KOPT-K1 (cell line): ENCODE measurements at regions not wholly inside any gene's neighbourhood (a gene's known extent, or its start where the extent isn't known, plus 50 kb on each side); places are given as distances from the start of the nearest gene placed in this dataset.

ENCODE experiments used
- H3K27ac ChIP-seq: fragments of 200-600 bp; sonication (generic); 2 replicates; pipeline ENCODE4 v1.5.1; 2016; ENCODE audit warnings: antibody characterized with exemption, mild to moderate bottlenecking, low read depth, low read length; ENCODE audit not compliant: poor library complexity, severe bottlenecking
- H3K36me3 ChIP-seq: fragments of 200-600 bp; sonication (generic); 2 replicates; pipeline ENCODE4 v1.5.1; 2017; ENCODE audit warnings: antibody characterized with exemption, mild to moderate bottlenecking, low read length, moderate library complexity; ENCODE audit not compliant: insufficient read depth
- H3K9me3 ChIP-seq: fragments of 200-600 bp; sonication (generic); 2 replicates; pipeline ENCODE4 v1.5.1; 2017; ENCODE audit warnings: antibody characterized with exemption, low read length, mild to moderate bottlenecking; ENCODE audit not compliant: insufficient read depth, poor library complexity, severe bottlenecking

DNA sequence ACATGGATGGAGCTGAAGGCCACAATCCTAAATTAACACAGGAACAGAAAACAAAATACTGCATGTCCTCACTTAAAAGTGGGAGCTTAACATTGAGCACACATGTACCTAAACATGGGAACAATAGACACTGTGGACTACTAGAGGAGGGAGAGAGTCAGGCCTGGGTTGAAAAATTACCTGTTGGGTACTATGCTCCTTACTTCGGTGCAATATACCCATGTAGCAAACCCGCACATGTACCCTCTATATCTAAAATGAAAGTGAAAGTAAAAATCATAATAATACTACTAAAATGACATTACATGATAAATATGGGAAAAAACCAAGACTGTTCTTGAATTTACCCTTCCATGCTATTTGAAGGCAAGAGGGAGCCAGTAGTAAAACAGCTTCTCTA, 1273.8 kb upstream of the ADGRB3 start:
- H3K9me3 ChIP-seq, result no peaks in the 10 kb centered on the region
- H3K27ac ChIP-seq, result no peak overlapping the region
- no peaks in the 10 kb centered on the region for H3K36me3 ChIP-seq

DNA sequence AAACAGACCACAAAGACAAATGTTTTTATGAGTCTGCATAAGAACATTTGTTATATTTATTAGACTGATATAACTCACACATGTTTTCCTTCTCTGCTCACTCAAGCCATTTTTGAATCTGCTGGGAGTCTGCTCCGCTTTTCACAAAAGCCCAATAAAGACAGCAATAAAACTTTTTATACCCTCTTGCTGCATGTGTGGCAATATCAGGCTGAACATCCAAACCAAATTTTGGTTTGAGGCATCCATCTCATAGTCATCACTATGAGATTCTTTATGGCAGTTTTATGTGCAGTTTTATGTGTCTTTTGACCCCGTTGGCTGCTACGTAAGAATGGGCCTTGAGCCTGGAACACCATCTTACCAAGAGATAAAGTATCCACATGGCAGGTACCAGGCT, 1276.8 kb upstream of the ADGRB3 start:
- H3K27ac ChIP-seq, result no peak overlapping the region
- no peaks in the 10 kb centered on the region for H3K9me3 ChIP-seq
- no peaks in the 10 kb centered on the region for H3K36me3 ChIP-seq

DNA sequence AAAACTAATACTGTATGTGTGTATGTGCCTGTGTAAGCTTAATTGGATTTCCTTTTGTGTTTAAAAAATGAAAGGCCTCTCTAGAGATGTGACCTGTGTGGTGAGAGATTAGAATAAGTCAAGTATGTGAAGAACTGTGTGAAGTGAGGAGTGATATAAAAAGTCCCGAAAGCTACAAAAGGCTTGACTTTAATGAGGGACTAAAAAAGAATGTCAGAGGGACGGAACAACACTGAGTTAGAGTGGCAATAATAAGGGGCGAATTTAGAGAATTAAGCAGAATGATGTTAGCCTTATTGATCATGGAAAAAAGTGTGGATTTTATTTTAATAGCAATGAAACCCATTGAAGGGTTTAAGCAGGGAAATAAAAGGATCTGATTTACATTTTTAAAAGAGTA, 1281.2 kb upstream of the ADGRB3 start:
- H3K27ac ChIP-seq, result no peak overlapping the region
- H3K9me3 ChIP-seq, result no peaks in the 10 kb centered on the region
- no peaks in the 10 kb centered on the region for H3K36me3 ChIP-seq

DNA sequence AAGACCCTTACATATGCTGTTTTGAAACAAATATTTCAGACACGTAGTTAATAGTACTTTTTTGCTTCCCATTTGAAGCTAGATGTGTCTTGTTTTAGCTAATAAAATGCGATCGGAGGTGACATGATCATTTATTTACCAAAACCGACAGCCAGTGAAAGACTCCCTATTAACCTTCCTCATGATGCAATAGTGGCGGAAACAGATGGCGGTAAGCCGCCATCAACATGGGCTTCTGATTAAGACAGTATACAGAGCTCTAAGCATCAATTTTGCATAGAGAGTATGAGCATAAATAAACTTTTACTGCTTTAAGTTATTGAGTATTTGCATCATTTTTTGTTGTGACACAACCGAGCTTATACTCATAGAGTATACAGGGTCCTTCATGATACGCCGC, 1282.4 kb upstream of the ADGRB3 start:
- no peak overlapping the region for H3K27ac ChIP-seq
- H3K36me3 ChIP-seq, result no peaks in the 10 kb centered on the region
- no peaks in the 10 kb centered on the region for H3K9me3 ChIP-seq

DNA sequence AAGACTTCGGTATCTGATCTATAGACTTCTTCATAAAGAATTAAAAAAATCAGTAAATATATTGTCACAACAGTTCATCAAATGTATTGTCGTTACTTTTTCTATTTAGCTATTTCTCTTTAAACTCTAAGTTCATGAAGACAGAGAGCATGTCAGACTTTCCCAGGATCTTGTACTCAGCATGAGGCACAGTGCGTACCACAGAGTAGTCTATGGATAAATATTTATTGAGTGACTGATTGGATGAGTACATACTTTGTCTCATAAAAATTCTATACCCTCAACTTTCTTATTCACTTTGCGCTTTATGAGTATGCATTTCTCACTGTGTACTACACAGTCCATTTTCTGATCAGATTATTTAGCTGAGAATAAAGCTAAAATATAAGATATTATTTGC, 1284.4 kb upstream of the ADGRB3 start:
- Histone ChIP-seq H3K36me3 (no peaks in the 10 kb centered on the region), H3K27ac (no peak overlapping the region), H3K9me3 (no peaks in the 10 kb centered on the region)

DNA sequence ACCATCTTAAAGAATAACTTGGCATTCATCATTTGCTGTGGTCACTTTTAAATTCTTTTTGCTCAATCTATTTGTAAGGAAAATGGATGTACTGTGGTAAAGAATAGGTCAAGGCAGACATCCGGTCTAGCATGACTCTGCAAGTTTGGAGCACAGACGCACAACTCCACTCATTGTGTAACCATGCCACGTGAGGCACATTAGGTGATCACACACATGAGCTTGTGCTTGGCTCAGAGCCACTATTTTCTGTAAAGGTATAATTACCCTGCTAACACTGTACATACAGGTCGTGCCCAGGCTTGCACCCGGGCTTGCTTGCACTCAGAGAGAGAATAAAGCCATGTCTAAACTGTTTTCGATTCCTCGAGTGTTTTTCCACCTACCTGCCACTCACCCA, 1289.1 kb upstream of the ADGRB3 start:
- H3K36me3 ChIP-seq, result no peaks in the 10 kb centered on the region
- H3K27ac ChIP-seq, result no peak overlapping the region
- no peaks in the 10 kb centered on the region for H3K9me3 ChIP-seq

DNA sequence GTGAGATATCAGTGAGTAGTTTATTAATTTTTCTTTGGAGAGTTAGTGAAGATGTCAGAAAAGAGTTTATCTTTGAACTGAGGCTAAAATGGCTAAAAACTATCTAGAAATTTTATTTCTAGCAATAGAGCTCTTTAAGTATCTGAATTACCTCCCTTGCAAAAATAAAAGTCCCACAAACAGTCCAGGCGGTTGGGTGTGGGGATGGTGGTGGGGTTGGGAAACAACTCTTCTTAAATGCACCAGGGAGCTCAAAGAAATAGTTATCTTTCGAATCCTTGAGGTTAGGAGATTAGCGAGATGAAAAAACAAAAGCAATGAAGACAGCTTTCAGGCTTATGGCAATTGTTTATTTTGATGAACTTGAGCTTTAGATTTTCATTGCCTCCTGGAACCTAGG, 1299.1 kb upstream of the ADGRB3 start:
- Histone ChIP-seq H3K27ac (no peak overlapping the region), H3K36me3 (no peaks in the 10 kb centered on the region), H3K9me3 (no peaks in the 10 kb centered on the region)

DNA sequence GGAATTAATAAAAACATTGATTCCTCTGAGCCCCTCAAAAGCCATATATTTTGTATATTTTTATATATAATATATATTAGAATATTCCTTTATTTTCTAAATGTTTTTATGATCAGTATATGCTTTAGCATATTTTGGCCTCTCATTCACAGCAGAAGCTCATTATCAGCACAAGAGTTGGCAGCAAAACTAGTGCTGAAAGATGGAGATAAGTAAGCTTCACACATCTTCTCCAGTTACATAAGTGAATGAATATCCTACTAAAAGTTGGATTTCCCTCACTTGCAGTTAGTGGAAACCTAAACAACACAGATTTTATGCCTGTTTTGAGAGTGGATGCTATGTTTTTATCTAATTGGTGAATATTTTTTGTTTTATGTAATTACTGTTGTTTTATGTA, 1303.8 kb upstream of the ADGRB3 start:
- Histone ChIP-seq H3K27ac (no peak overlapping the region), H3K9me3 (no peaks in the 10 kb centered on the region), H3K36me3 (no peaks in the 10 kb centered on the region)

DNA sequence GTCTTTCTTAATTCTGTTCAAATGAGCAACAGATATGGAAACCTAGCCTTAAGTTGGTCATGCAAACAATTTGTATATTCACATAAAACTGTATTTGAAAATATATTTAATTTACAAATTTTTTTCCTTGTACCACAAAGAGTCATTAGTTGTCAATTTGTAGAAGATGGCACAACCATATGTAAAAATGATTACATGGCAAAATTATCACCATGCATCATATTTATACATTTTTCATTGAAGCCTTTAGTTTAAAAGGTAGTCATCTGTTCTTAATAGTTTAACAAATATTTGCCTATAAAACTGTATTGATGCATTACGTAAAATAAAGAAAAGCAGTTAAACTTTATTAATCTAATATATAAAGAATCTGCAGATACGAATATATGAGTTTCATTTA, 1306.8 kb upstream of the ADGRB3 start:
- no peaks in the 10 kb centered on the region for H3K9me3 ChIP-seq
- no peak overlapping the region for H3K27ac ChIP-seq
- no peaks in the 10 kb centered on the region for H3K36me3 ChIP-seq

DNA sequence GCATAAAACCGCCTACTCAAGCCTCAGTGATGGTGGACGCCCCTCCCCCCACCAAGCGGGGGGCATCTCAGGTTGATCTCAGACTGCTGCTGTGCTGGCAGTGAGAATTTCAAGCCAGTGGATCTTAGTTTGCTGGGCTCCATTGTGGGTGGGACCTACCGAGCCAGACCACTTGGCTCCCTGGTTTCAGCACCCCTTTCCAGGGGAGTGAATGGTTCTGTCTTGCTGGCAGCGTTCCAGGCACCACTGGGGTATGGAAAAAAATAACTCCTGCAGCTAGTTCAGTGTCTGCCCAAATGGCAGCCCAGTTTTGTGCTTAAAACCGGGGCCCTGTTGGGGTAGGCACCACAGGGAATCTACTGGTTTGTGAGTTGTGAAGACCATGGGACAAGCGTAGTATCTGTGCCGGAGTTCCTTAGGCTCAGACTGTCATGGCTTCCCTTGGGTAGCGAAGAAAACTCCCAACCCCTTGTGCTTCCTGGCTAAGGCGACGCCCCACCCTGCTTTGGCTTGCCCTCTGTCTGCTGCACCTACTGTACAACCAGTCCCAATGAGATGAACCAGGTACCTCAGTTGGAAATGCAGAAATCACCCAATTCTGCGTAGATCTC, 1334.5 kb upstream of the ADGRB3 start:
- Histone ChIP-seq H3K36me3 (no peaks in the 10 kb centered on the region), H3K27ac (no peak overlapping the region), H3K9me3 (no peaks in the 10 kb centered on the region)

DNA sequence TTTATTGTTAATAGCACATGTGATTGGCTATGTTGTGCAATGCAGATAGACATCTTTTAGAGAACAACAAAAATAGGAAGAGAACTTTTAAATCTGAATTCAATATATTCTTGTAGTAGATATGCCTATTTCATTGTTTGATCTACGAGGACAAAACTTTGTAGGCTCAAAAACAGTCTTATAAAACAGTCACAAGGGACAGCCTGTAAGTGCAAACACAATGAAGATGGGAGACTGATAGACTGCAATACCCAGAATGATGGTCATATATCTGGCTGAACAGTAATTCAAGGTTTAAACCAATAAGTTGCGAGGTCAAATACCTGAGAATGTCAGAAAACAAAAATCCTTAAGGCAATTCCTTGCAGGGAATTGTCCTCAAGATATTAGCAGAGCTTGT, 1342.9 kb upstream of the ADGRB3 start:
- Histone ChIP-seq H3K36me3 (no peaks in the 10 kb centered on the region), H3K9me3 (no peaks in the 10 kb centered on the region), H3K27ac (no peak overlapping the region)

DNA sequence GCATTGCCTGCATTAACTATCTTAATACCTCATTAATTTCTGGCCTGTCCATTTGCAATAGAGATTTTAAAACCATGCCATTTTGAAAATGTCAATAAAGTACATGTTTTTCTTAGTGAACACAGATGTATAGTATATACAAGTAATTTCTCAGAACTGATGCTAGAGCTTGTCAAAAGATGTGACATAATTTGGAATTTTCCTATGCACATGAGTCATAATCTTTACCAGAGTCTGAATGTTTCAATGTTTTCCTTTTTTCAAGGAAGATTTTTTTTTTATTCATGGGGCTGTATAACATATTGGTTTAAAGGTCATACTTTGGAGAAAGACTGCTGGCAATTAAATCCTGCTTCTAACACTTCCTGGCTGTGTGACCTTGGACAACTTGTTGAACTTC, 1347.5 kb upstream of the ADGRB3 start:
- no peak overlapping the region for H3K27ac ChIP-seq
- H3K36me3 ChIP-seq, result no peaks in the 10 kb centered on the region
- no peaks in the 10 kb centered on the region for H3K9me3 ChIP-seq

DNA sequence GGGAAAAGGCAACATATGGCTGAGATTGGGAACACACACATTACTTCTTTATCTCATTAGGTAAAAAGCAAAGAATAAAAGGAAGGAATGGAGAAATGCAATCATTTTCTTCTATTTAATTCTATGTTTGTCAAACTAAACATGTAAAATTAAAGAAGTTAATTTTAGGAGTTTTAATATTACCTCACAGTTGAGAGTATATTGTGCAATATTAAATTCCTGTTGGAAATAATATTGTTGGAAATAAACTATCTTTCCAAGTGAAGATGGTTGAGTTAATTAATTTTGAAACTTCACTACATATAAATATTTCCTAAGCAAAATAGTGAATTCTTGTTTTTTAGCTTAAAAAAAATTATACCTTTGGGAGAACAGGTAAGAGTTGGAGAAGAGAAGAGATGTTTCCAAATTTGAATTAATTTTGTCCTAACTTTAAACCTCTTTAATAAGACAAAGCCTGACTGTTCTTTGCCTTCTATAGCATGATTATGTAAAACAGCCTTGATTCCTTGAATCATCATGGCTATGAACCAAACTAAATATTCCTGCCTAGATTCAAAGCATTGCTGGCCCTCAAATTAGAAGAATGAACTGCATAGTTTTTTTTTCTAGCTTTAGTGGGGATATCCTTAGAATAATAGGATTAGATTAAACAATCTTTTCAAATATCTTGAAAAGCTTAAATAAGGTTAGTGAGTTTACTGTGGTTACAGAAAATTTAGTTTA, 1349.1 kb upstream of the ADGRB3 start:
- no peaks in the 10 kb centered on the region for H3K36me3 ChIP-seq
- no peak overlapping the region for H3K27ac ChIP-seq
- no peaks in the 10 kb centered on the region for H3K9me3 ChIP-seq

DNA sequence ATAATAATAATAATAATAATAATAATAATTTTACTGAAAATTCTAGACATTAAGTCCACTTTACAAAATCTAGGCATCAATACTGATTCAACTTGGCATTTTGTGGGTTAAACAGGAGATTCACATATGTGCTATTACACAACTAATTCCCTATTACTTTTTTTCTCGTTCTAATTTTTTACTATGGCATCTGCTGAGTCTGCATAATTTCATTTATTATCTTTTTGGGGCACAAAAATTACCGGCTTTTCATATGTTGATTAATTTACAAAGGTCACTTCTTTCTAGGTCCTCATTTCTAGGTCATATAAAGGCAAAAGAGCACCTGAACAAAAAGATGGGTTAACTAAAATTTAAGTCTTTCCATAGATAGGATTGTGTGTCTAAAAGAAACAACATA, 1357.8 kb upstream of the ADGRB3 start:
- Histone ChIP-seq H3K36me3 (no peaks in the 10 kb centered on the region), H3K27ac (no peak overlapping the region), H3K9me3 (no peaks in the 10 kb centered on the region)

DNA sequence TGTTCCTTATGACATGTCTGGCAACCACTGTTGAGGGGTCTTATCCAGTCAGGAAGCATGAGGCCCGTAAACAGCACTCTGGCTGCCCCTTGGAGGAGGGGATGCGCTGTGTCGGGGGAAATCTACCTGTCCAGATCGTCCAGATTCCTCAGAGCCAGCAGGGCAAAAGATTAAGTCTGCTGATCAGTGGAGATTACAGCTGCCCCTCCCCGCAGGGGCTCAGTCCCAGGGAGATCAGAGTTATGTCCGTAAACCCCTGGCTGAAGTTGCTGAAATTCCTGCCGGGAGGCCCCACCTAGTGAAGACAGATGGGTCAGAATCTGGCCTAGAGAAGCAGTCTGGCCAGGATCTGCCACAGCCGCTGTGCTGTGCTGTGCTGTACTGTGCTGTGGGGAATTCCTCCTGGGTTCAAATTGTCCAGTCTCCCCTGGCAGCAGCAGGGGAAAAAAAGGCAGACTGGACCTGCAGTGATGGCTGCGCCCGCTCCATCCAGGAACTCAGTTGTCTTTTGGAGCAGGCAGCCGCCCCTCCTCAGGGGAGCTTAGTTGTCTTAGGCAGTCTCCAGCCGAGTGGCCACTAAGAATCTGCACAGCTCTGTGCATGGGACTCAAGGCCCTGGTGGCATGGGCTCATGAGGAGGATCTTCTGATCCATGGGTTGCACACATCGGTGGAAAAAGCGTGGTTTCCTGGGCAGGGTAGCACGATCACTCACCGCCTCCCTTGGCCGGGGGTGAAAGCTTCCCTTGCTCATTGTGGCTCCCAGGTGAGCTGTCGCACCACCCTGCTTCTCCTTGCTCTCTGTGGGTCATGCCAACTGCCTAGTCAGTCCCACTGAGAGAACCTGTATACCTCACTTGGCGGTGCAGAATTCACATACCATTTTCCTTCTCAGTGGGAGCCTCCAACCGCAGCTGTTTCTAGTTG, 1368.8 kb upstream of the ADGRB3 start:
- H3K9me3 ChIP-seq, result no peaks in the 10 kb centered on the region
- no peak overlapping the region for H3K27ac ChIP-seq
- no peaks in the 10 kb centered on the region for H3K36me3 ChIP-seq
